ENCODE measurements at regions not wholly inside any gene's neighbourhood (a gene's known extent, or its start where the extent isn't known, plus 50 kb on each side); places are given as distances from the start of the nearest gene placed in this dataset.

GRCh38 chr10:71127104-71127503 is 85.3 kb upstream of the UNC5B start:
- Histone ChIP-seq H4K20me1 (ENCODE audit: insufficient read depth) (no peaks in the 10 kb centered on the region), H3K27me3 (ENCODE audit: insufficient read depth, low read length) (peaks cover 12% of the 10 kb centered on the region; the same call in 1 of the 2 replicates), H3K4me3 (replicated peaks in 1 of 2; ENCODE audit: low read depth in 1 of 2, low read length in 2 of 2) (no peak overlapping the region), H3K9me3 (ENCODE audit: control insufficient read depth in 1 of 2, insufficient read depth in 1 of 2, low read depth in 1 of 2, low read length in 2 of 2) (no peaks in the 10 kb centered on the region), H3K9me2 (ENCODE audit: insufficient read depth) (no peaks in the 10 kb centered on the region), H3K27ac (ENCODE audit: low read depth, low read length) (no peak overlapping the region), H3K36me3 (ENCODE audit: control insufficient read depth in 1 of 2, insufficient read depth in 2 of 2, low read length in 2 of 2) (no peaks in the 10 kb centered on the region), H3K79me2 (ENCODE audit: insufficient read depth, low read length) (no peaks in the 10 kb centered on the region), H3K9ac (ENCODE audit: low read length) (no peak overlapping the region), H2AFZ (ENCODE audit: low read depth, low read length, poor library complexity, severe bottlenecking) (no peak overlapping the region), H3K4me2 (ENCODE audit: low read length) (no peak overlapping the region), H3K4me1 (ENCODE audit: control insufficient read depth in 1 of 2, insufficient read depth in 2 of 2, low read length in 2 of 2) (peaks cover 0 to 8% of the 10 kb centered on the region in 2 experiments; a peak in 1 of 4 replicates)
- no peak for DNase-seq (ENCODE audit: low read depth, low spot score)
- POLR2A ChIA-PET = no interaction called here
- RAD21 ChIA-PET (ENCODE audit: low non-redundant PET in 1 of 2, low total read pairs in 2 of 2, uncharacterized antibody in 2 of 2, unreplicated experiment in 2 of 2) = no interaction called here
- BruUV-seq (replicated peaks) = no TSS peak
- no peak for TF ChIP-seq FOSL1 (IDR thresholded peaks at IDR 0.05; ENCODE audit: low read depth)
- TF ChIP-seq CTCF (IDR thresholded peaks at IDR 0.05 in 2 of 3, conservative IDR thresholded peaks at IDR 0.05 in 1 of 3; ENCODE audit: borderline replicate concordance in 1 of 3, insufficient read depth in 1 of 3, low read depth in 2 of 3, low read length in 2 of 3) = no peak
- no peak for TF ChIP-seq SIN3A (IDR thresholded peaks at IDR 0.05; ENCODE audit: low read depth)
- no peak for TF ChIP-seq TCF7L2 (IDR thresholded peaks at IDR 0.05; ENCODE audit: borderline replicate concordance, extremely low read depth, insufficient read depth, insufficient read length)
- no peak for TF ChIP-seq ZBTB33 (IDR thresholded peaks at IDR 0.05; ENCODE audit: extremely low read depth, insufficient replicate concordance, low read length)
- no peak for TF ChIP-seq ATF3 (IDR thresholded peaks at IDR 0.05)
- no peak for TF ChIP-seq EZH2 (IDR thresholded peaks at IDR 0.05)
- TF ChIP-seq ELF1 (IDR thresholded peaks at IDR 0.05; ENCODE audit: borderline replicate concordance, low read depth) = no peak
- TF ChIP-seq JUND (IDR thresholded peaks at IDR 0.05) = no peak
- no peak for TF ChIP-seq SP1 (IDR thresholded peaks at IDR 0.05; ENCODE audit: low read depth)
- no peak for TF ChIP-seq CBX3 (IDR thresholded peaks at IDR 0.05; ENCODE audit: low read depth)
- no peak for TF ChIP-seq MAX (IDR thresholded peaks at IDR 0.05)
- no peak for TF ChIP-seq ZFX (IDR thresholded peaks at IDR 0.05)
- no peak for TF ChIP-seq CEBPB (IDR thresholded peaks at IDR 0.05; ENCODE audit: low read depth)
- no peak for TF ChIP-seq RAD21 (IDR thresholded peaks at IDR 0.05; ENCODE audit: low read depth)
- intact Hi-C loops (cut with micrococcal nuclease) = no loop called here
- CTCF ChIA-PET = no interaction called here
- ATAC-seq = no peak

Data from HCT116 (cell line).